ENCODE measurements at regions not wholly inside any gene's neighbourhood (a gene's known extent, or its start where the extent isn't known, plus 50 kb on each side); places are given as distances from the start of the nearest gene placed in this dataset.

DNA sequence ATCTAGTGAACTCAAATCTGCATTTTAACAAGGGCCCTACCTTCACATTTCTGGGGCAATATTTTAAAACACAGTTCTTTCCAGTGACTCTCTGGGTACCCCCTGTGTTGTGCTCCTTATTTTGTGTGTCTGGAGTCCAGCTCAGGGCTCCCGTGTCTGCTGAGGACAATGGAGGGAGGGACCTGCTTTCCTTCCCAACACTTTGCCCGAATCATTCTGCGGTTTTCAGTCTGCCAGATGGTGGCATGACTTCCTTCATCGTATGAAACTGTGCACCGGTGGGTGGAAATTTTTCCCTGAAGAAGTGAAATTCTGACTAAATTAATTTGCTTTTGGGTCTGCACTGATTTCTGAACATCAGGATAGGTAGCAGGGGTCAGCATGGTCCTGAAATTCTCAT is 153.6 kb upstream of the CD180 start:
- no peaks in the 10 kb centered on the region for H3K27me3 ChIP-seq (ENCODE audit: insufficient read depth, low read depth, severe bottlenecking)
- TF ChIP-seq, protein P1, sequence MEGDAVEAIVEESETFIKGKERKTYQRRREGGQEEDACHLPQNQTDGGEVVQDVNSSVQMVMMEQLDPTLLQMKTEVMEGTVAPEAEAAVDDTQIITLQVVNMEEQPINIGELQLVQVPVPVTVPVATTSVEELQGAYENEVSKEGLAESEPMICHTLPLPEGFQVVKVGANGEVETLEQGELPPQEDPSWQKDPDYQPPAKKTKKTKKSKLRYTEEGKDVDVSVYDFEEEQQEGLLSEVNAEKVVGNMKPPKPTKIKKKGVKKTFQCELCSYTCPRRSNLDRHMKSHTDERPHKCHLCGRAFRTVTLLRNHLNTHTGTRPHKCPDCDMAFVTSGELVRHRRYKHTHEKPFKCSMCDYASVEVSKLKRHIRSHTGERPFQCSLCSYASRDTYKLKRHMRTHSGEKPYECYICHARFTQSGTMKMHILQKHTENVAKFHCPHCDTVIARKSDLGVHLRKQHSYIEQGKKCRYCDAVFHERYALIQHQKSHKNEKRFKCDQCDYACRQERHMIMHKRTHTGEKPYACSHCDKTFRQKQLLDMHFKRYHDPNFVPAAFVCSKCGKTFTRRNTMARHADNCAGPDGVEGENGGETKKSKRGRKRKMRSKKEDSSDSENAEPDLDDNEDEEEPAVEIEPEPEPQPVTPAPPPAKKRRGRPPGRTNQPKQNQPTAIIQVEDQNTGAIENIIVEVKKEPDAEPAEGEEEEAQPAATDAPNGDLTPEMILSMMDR (IDR thresholded peaks at IDR 0.05; ENCODE audit: low read depth, low read length) = no peak
- no peak for DNase-seq
- no peak overlapping the region for H3K4me3 ChIP-seq (ENCODE audit: low read depth, low read length)
- no peaks in the 10 kb centered on the region for H3K9me3 ChIP-seq (ENCODE audit: severe bottlenecking)
- H3K27ac ChIP-seq = no peak overlapping the region
- H3K36me3 ChIP-seq = no peaks in the 10 kb centered on the region

DNA sequence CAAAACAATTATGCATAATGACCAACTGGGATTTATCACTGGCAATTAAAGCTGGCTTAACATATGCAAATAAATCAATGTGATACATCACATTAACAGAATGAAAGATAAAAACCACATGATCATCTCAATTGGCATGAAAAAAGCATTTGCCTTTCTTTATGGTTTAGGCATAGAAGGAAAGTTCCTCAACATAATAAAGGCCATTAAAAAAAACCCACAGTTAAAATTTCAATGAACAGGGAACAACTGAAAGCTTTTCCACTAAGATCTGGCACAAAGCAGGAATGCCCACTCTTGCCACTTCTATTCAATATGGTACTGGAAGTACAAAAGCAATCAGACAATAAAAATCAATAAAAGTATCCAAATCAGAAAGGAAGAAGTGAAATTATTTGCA is 151.2 kb upstream of the CD180 start:
- H3K27me3 ChIP-seq (ENCODE audit: insufficient read depth, low read depth, severe bottlenecking) = no peaks in the 10 kb centered on the region
- H3K9me3 ChIP-seq (ENCODE audit: severe bottlenecking) = peaks cover 7% of the 10 kb centered on the region
- no peak overlapping the region for H3K4me3 ChIP-seq (ENCODE audit: low read depth, low read length)
- H3K27ac ChIP-seq = no peak overlapping the region
- no peaks in the 10 kb centered on the region for H3K36me3 ChIP-seq
- TF ChIP-seq, protein P1 (IDR thresholded peaks at IDR 0.05; ENCODE audit: low read depth, low read length) = no peak
- DNase-seq = no peak

- Histone ChIP-seq H3K27me3 (ENCODE audit: insufficient read depth, low read depth, severe bottlenecking) (no peaks in the 10 kb centered on the region), H3K4me3 (ENCODE audit: low read depth, low read length) (no peak overlapping the region), H3K27ac (no peak overlapping the region), H3K36me3 (no peaks in the 10 kb centered on the region), H3K9me3 (ENCODE audit: severe bottlenecking) (peaks cover 7% of the 10 kb centered on the region)
- TF ChIP-seq, protein P1 (IDR thresholded peaks at IDR 0.05; ENCODE audit: low read depth, low read length) = no peak
- no peak for DNase-seq
Observed at GRCh38 chr5:67346611-67347010, 150.0 kb upstream of the CD180 start.

GRCh38 chr5:67344870-67345269 is 148.3 kb upstream of the CD180 start:
- no peak overlapping the region for H3K27ac ChIP-seq
- no peak overlapping the region for H3K4me3 ChIP-seq (ENCODE audit: low read depth, low read length)
- DNase-seq = no peak
- TF ChIP-seq, protein P1 (IDR thresholded peaks at IDR 0.05; ENCODE audit: low read depth, low read length) = no peak
- no peaks in the 10 kb centered on the region for H3K27me3 ChIP-seq (ENCODE audit: insufficient read depth, low read depth, severe bottlenecking)
- H3K9me3 ChIP-seq (ENCODE audit: severe bottlenecking) = peaks cover 7% of the 10 kb centered on the region
- H3K36me3 ChIP-seq = no peaks in the 10 kb centered on the region

DNA sequence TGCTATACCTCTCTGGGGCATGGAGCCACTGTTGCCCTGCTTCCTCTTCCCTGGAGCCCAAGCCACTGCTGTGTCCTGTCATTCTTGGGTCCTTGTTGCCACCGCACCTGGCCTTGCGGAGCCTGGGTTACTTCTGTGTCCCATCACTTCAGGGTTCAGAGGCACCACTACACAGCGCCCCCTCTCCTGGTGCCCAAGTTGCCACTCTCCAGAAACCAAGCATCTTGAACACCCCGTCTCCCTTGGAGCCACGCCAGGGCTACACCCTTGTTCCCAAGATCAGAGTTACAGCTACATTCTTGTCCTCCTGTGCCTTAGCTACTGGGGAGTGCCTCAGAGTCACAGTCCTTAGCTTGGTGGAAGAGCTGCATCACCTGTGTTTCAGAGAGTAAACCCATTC is 147.2 kb upstream of the CD180 start:
- H3K4me3 ChIP-seq (ENCODE audit: low read depth, low read length) = no peak overlapping the region
- TF ChIP-seq, protein P1 (IDR thresholded peaks at IDR 0.05; ENCODE audit: low read depth, low read length) = no peak
- H3K27ac ChIP-seq = no peak overlapping the region
- no peaks in the 10 kb centered on the region for H3K36me3 ChIP-seq
- H3K27me3 ChIP-seq (ENCODE audit: insufficient read depth, low read depth, severe bottlenecking) = no peaks in the 10 kb centered on the region
- peaks cover 7% of the 10 kb centered on the region for H3K9me3 ChIP-seq (ENCODE audit: severe bottlenecking)
- no peak for DNase-seq

GRCh38 chr5:67341478-67341877 is 144.9 kb upstream of the CD180 start:
- Histone ChIP-seq H3K9me3 (ENCODE audit: severe bottlenecking) (peaks cover 7% of the 10 kb centered on the region), H3K4me3 (ENCODE audit: low read depth, low read length) (no peak overlapping the region), H3K27ac (no peak overlapping the region), H3K27me3 (ENCODE audit: insufficient read depth, low read depth, severe bottlenecking) (no peaks in the 10 kb centered on the region), H3K36me3 (no peaks in the 10 kb centered on the region)
- DNase-seq = no peak
- TF ChIP-seq, protein P1 (IDR thresholded peaks at IDR 0.05; ENCODE audit: low read depth, low read length) = no peak

Data from WERI-Rb-1 (cell line).